ENCODE measurements at regions not wholly inside any gene's neighbourhood (a gene's known extent, or its start where the extent isn't known, plus 50 kb on each side); places are given as distances from the start of the nearest gene placed in this dataset.
"Not testable (repeated sequence)": the region's sequence is repeated elsewhere in the genome, so short reads cannot be mapped to it uniquely, and the experiment has no call there.

- TF ChIP-seq CTCF (IDR thresholded peaks at IDR 0.05), result no peak
- 56 to 68% methylated on average over 2 of the region's 2 CpGs for WGBS, 2 donors
- intact Hi-C loops (cut with DNase I), result no loop called here
- Histone ChIP-seq H3K27ac (no peak overlapping the region), H3K4me3 (no peak overlapping the region), H3K4me1 (peaks cover 0 to 9% (median 7%) of the 10 kb centered on the region in 3 donors), H3K27me3 (no peaks in the 10 kb centered on the region), H3K9me3 (no peaks in the 10 kb centered on the region), H3K36me3 (no peaks in the 10 kb centered on the region)
- DNase-seq, result no peak
Measured at GRCh38 chr6:12490351-12490903, 200.3 kb downstream of the EDN1 start.

- Histone ChIP-seq H3K9me3 (no peaks in the 10 kb centered on the region), H3K36me3 (no peaks in the 10 kb centered on the region), H3K27me3 (no peaks in the 10 kb centered on the region), H3K4me1 (peaks cover 0 to 7% (median 5%) of the 10 kb centered on the region in 3 donors), H3K27ac (no peak overlapping the region), H3K4me3 (no peak overlapping the region)
- 21 to 25% methylated on average over 2 of the region's 2 CpGs for WGBS, 2 donors
- TF ChIP-seq POLR2A (IDR thresholded peaks at IDR 0.05) (no peak), CTCF (IDR thresholded peaks at IDR 0.05) (no peak)
- intact Hi-C loops (cut with DNase I), result no loop called here
- DNase-seq, result no peak
Measured at GRCh38 chr6:12490904-12491571, 200.9 kb downstream of the EDN1 start.

GRCh38 chr6:12492929-12493328 is 202.8 kb downstream of the EDN1 start:
- H3K4me1 ChIP-seq; intact Hi-C loops (cut with DNase I); H3K4me3 ChIP-seq; H3K36me3 ChIP-seq; DNase-seq; H3K9me3 ChIP-seq; H3K27ac ChIP-seq; H3K27me3 ChIP-seq: not testable (repeated sequence)
- WGBS, 2 donors, result 84 to 89% methylated on average over 4 of the region's 4 CpGs

GRCh38 chr6:12493446-12493845 is 203.3 kb downstream of the EDN1 start:
- DNase-seq, result no peak
- no peaks in the 10 kb centered on the region for H3K27me3 ChIP-seq
- WGBS, 2 donors, result 87 to 94% methylated on average over 4 of the region's 4 CpGs
- TF ChIP-seq CTCF (IDR thresholded peaks at IDR 0.05) (no peak), POLR2A (IDR thresholded peaks at IDR 0.05) (no peak)
- H3K4me3 ChIP-seq, result no peak overlapping the region
- H3K9me3 ChIP-seq, result no peaks in the 10 kb centered on the region
- peaks cover 0 to 7% (median 5%) of the 10 kb centered on the region in 3 donors for H3K4me1 ChIP-seq
- H3K36me3 ChIP-seq, result no peaks in the 10 kb centered on the region
- intact Hi-C loops (cut with DNase I), result no loop called here
- H3K27ac ChIP-seq, result no peak overlapping the region

- 86 to 95% methylated on average over 3 to 7 of the region's 7 CpGs for WGBS, 2 donors
- intact Hi-C loops (cut with DNase I), result no loop called here
Measured at GRCh38 chr6:12494161-12494560, 204.0 kb downstream of the EDN1 start.

More at GRCh38 chr6:12494161-12494560, 204.0 kb downstream of the EDN1 start:
- no peak overlapping the region for H3K4me3 ChIP-seq
- TF ChIP-seq POLR2A (IDR thresholded peaks at IDR 0.05) (no peak), CTCF (IDR thresholded peaks at IDR 0.05) (no peak)
- no peak overlapping the region for H3K27ac ChIP-seq
- peaks cover 0 to 7% (median 5%) of the 10 kb centered on the region in 3 donors for H3K4me1 ChIP-seq
- no peaks in the 10 kb centered on the region for H3K27me3 ChIP-seq
- H3K36me3 ChIP-seq, result no peaks in the 10 kb centered on the region
- no peaks in the 10 kb centered on the region for H3K9me3 ChIP-seq
- DNase-seq, result no peak

Measured in esophagus squamous epithelium (tissue), 5 donors.